GM23248 (cell line): ENCODE measurements at regions not wholly inside any gene's neighbourhood (a gene's known extent, or its start where the extent isn't known, plus 50 kb on each side); places are given as distances from the start of the nearest gene placed in this dataset.

ENCODE experiments used
- EZH2 ChIP-seq: fragments of 200-600 bp; sonication (generic); IDR thresholded peaks from 2 replicates; pipeline ENCODE4 v1.6.1; 2018; ENCODE audit warnings: antibody characterized with exemption, mild to moderate bottlenecking; ENCODE audit not compliant: insufficient read depth, poor library complexity, severe bottlenecking
- EZH2phosphoT487 ChIP-seq: fragments of 200-600 bp; sonication (generic); IDR thresholded peaks from 2 replicates; pipeline ENCODE4 v1.6.1; 2018; ENCODE audit warnings: antibody characterized with exemption, moderate library complexity, mild to moderate bottlenecking, low read depth; ENCODE audit not compliant: insufficient read depth

- TF ChIP-seq EZH2 (no peak), EZH2phosphoT487 (no peak)
Observed at GRCh38 chr18:40099641-40100040, 1855.4 kb upstream of the PIK3C3 start.
